Ascending aorta (tissue), 2 donors: ENCODE measurements at regions not wholly inside any gene's neighbourhood (a gene's known extent, or its start where the extent isn't known, plus 50 kb on each side); places are given as distances from the start of the nearest gene placed in this dataset.
A peak's percentile ranks its signal among the peaks of the same experiment; 100 is the strongest.

Experiments
- DNase-seq, 2 donors: peaks; one replicate each; pipeline ENCODE4 v3.0.0-alpha.2; 2019; ENCODE audit warnings: low spot score in 2 of 2
- H3K27ac ChIP-seq, 2 donors: fragments of 200-600 bp; sonication (generic); one replicate each; pipeline ENCODE4 v1.5.1; 2016 to 2017; ENCODE audit warnings: mild to moderate bottlenecking in 1 of 2
- H3K27me3 ChIP-seq: fragments of 200-600 bp; sonication (generic); one replicate; pipeline ENCODE4 v1.5.1; 2017
- H3K36me3 ChIP-seq, 2 donors: fragments of 200-600 bp; sonication (generic); one replicate each; pipeline ENCODE4 v1.5.1; 2016
- H3K4me1 ChIP-seq, 2 donors: fragments of 200-600 bp; sonication (generic); one replicate each; pipeline ENCODE4 v1.5.1; 2016 to 2017; ENCODE audit warnings: mild to moderate bottlenecking in 1 of 2
- H3K4me3 ChIP-seq, 2 donors: fragments of 200-600 bp; sonication (generic); one replicate each; pipeline ENCODE4 v1.5.1; 2016 to 2017; ENCODE audit warnings: mild to moderate bottlenecking in 1 of 2
- H3K9me3 ChIP-seq, 2 donors: fragments of 200-600 bp; sonication (generic); one replicate each; pipeline ENCODE4 v1.5.1; 2016
- intact Hi-C: fragments of 100-400 bp; cut with DNase I; formaldehyde crosslinking; loops from one replicate; pipeline ENCODE4 v1.15.1; 2023
- TF ChIP-seq, protein P1 (sequence below), 3 experiments: fragments of 200-600 bp in 2 of 3; fragments of 450-650 bp in 1 of 3; sonication (generic) in 2 of 3; IDR thresholded peaks; one replicate each; pipeline ENCODE4 v1.5.1; 2016 to 2019; ENCODE audit warnings: antibody characterized with exemption in 3 of 3, mild to moderate bottlenecking in 1 of 3, moderate library complexity in 1 of 3

GRCh38 chr11:28833670-28834069, 725.5 kb downstream of the METTL15 start:
- H3K4me1 ChIP-seq: peaks cover 0 to 2% of the 10 kb centered on the region in 2 donors
- TF ChIP-seq, protein P1, sequence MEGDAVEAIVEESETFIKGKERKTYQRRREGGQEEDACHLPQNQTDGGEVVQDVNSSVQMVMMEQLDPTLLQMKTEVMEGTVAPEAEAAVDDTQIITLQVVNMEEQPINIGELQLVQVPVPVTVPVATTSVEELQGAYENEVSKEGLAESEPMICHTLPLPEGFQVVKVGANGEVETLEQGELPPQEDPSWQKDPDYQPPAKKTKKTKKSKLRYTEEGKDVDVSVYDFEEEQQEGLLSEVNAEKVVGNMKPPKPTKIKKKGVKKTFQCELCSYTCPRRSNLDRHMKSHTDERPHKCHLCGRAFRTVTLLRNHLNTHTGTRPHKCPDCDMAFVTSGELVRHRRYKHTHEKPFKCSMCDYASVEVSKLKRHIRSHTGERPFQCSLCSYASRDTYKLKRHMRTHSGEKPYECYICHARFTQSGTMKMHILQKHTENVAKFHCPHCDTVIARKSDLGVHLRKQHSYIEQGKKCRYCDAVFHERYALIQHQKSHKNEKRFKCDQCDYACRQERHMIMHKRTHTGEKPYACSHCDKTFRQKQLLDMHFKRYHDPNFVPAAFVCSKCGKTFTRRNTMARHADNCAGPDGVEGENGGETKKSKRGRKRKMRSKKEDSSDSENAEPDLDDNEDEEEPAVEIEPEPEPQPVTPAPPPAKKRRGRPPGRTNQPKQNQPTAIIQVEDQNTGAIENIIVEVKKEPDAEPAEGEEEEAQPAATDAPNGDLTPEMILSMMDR (IDR thresholded peaks at IDR 0.05): no peak

DNA sequence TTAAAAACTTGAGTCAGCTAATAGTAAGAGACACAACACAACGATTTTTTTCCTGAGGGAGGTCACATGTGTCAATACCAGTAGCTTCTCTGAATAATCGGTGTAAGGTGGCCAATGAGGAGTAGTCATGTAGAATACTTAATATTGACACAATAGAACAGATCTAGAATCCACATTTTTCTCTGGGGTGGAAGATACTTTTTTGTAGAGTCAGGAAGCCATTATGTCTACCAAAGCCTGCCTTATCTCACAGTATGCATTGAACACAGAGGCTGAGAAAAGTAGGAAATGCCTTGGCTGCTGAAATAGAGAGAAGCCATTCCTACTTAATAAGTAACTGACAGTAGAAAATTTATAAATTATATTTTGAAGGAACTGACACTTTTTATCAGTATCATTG, 725.0 kb downstream of the METTL15 start:
- Histone ChIP-seq H3K9me3 (peaks cover 0 to 4% of the 10 kb centered on the region in 2 donors), H3K27ac (peak overlapping the region in 1 of 2 donors; percentile 11), H3K36me3 (no peaks in the 10 kb centered on the region), H3K4me1 (peaks cover 0 to 2% of the 10 kb centered on the region in 2 donors), H3K27me3 (no peaks in the 10 kb centered on the region), H3K4me3 (no peak overlapping the region)
- TF ChIP-seq, protein P1 (IDR thresholded peaks at IDR 0.05): no peak
- no peak for DNase-seq
- intact Hi-C loops: no loop called here

More at GRCh38 chr11:28833670-28834069, 725.5 kb downstream of the METTL15 start:
- peak overlapping the region in 1 of 2 donors; percentile 11 for H3K27ac ChIP-seq
- DNase-seq: no peak
- H3K9me3 ChIP-seq: peaks cover 0 to 4% of the 10 kb centered on the region in 2 donors
- intact Hi-C loops: no loop called here
- H3K4me3 ChIP-seq: no peak overlapping the region
- no peaks in the 10 kb centered on the region for H3K27me3 ChIP-seq
- no peaks in the 10 kb centered on the region for H3K36me3 ChIP-seq

DNA sequence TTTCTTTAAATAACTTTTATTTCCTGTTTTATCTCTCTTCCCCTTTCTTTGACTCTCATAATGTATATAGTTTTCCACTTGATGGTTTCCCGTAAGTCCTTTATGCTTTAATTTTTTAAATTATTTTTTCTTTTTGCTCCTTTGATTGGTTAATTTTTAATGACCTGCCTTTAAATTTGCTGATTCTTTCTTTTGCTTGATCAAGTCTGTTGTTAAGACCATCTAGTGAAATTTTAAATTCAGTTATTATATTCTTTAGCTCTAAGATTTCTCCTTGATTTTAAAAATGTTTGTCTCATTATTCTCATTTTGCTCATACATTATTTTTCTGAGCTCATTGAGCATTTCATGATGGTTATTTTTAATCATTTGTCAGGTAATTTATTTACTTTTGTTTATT, 718.6 kb downstream of the METTL15 start:
- Histone ChIP-seq H3K36me3 (no peaks in the 10 kb centered on the region), H3K4me1 (no peaks in the 10 kb centered on the region), H3K27me3 (no peaks in the 10 kb centered on the region), H3K4me3 (no peak overlapping the region), H3K27ac (no peak overlapping the region), H3K9me3 (peaks cover 0 to 14% of the 10 kb centered on the region in 2 donors)
- DNase-seq: no peak
- TF ChIP-seq, protein P1 (IDR thresholded peaks at IDR 0.05): no peak
- intact Hi-C loops: no loop called here

- Histone ChIP-seq H3K4me3 (no peak overlapping the region), H3K36me3 (no peaks in the 10 kb centered on the region), H3K9me3 (peaks cover 0 to 10% of the 10 kb centered on the region in 2 donors), H3K4me1 (no peaks in the 10 kb centered on the region), H3K27ac (no peak overlapping the region), H3K27me3 (no peaks in the 10 kb centered on the region)
- TF ChIP-seq, protein P1 (IDR thresholded peaks at IDR 0.05): no peak
- no peak for DNase-seq
- intact Hi-C loops: no loop called here
Observed at GRCh38 chr11:28822576-28822975, 714.4 kb downstream of the METTL15 start.

- Histone ChIP-seq H3K27me3 (no peaks in the 10 kb centered on the region), H3K27ac (no peak overlapping the region), H3K4me1 (no peaks in the 10 kb centered on the region), H3K36me3 (no peaks in the 10 kb centered on the region), H3K4me3 (no peak overlapping the region), H3K9me3 (no peaks in the 10 kb centered on the region)
- intact Hi-C loops: no loop called here
- DNase-seq: no peak
- TF ChIP-seq, protein P1 (IDR thresholded peaks at IDR 0.05): no peak
Observed at GRCh38 chr11:28820296-28820989, 712.3 kb downstream of the METTL15 start.
